Ovary (tissue), 3 donors: ENCODE measurements at regions not wholly inside any gene's neighbourhood (a gene's known extent, or its start where the extent isn't known, plus 50 kb on each side); places are given as distances from the start of the nearest gene placed in this dataset.

Experiments
- POLR2A ChIP-seq: fragments of 450-650 bp; IDR thresholded peaks from one replicate; pipeline ENCODE4 v1.6.1; 2017; ENCODE audit warnings: antibody characterized with exemption, mild to moderate bottlenecking, moderate library complexity
- TF ChIP-seq, protein P1 (sequence below), 3 donors: fragments of 450-650 bp in 2 of 3; fragments of 200-600 bp in 1 of 3; IDR thresholded peaks; one replicate each; pipeline versions ENCODE4 v1.5.1 to v1.8.0; 2016 to 2022; ENCODE audit warnings: antibody characterized with exemption in 3 of 3, mild to moderate bottlenecking in 1 of 3
- donor health status: DM: no; HTN: no; CAD: no.

DNA sequence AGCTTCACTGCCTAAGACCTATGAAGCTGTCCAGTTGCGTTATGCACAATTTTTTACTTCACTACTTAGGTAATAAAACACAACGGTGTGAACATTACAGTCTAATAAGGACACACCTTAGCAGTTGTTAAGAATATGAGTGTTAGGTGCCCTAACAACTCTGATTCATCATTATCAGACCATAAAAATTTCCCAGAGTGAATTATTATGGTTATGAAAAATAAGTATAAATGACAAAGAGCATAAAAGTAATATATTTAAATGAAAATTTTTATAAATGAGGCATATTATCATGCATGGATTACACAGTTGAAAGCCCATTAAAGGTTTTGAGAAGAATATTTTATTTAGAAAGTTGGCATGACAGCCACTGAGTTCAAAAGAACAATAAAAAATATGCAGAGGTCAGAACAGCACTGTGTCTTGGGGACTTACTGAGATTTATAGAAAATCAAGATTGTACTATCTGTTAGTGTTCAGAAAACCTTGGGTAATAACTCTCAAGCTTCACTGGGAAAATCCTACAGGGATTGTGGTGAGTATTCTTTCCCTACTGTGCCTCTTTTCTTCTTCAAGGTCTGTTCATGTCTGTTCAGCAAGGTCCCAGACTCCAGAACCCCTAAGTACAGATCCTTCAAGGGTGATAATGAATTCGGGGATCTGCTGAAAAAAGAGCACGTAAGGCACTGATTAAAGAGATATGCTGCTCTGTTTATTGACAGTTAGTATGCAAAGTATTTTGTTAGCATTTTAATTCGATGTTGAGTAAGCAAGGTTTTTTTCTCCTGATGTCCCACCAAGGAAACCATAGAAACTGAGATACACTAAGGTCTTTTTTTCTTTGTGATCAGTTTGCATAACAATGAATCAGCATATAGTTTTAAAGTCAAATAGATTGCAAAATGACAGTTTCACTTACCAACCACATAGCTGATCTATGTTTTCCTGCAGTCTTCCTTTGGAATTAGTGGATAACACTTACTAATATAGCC lies 250.0 kb downstream of the DSEL start:
- TF ChIP-seq, protein P1, sequence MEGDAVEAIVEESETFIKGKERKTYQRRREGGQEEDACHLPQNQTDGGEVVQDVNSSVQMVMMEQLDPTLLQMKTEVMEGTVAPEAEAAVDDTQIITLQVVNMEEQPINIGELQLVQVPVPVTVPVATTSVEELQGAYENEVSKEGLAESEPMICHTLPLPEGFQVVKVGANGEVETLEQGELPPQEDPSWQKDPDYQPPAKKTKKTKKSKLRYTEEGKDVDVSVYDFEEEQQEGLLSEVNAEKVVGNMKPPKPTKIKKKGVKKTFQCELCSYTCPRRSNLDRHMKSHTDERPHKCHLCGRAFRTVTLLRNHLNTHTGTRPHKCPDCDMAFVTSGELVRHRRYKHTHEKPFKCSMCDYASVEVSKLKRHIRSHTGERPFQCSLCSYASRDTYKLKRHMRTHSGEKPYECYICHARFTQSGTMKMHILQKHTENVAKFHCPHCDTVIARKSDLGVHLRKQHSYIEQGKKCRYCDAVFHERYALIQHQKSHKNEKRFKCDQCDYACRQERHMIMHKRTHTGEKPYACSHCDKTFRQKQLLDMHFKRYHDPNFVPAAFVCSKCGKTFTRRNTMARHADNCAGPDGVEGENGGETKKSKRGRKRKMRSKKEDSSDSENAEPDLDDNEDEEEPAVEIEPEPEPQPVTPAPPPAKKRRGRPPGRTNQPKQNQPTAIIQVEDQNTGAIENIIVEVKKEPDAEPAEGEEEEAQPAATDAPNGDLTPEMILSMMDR (IDR thresholded peaks at IDR 0.05): no peak
- TF ChIP-seq POLR2A: no peak
